Activated CD4-positive, alpha-beta T cell treated with anti-CD3 and anti-CD28 coated beads for 36 hours (primary cell): ENCODE measurements at regions not wholly inside any gene's neighbourhood (a gene's known extent, or its start where the extent isn't known, plus 50 kb on each side); places are given as distances from the start of the nearest gene placed in this dataset.

Source experiments
- ATAC-seq: fragments of 200-7000 bp; cut with Tn5 transposase; one replicate; pipeline ENCODE4 v1.10.0; 2021; ENCODE audit warnings: mild to moderate bottlenecking, moderate library complexity
- CTCF ChIA-PET: fragments of 350-600 bp; sonication (Branson Sonifier 250); formaldehyde crosslinking; loops from one replicate; lab custom pipeline; 2021; ENCODE audit warnings: antibody characterized with exemption; lab: Charles Lee
- POLR2A ChIA-PET: fragments of 350-600 bp; sonication (Branson Sonifier 250); formaldehyde crosslinking; loops from one replicate; lab custom pipeline; 2021; ENCODE audit warnings: antibody characterized with exemption, inconsistent platforms; lab: Charles Lee
- DNase-seq: peaks from one replicate; pipeline ENCODE4 v3.0.0-alpha.2; 2020
- H3K27ac Mint-ChIP-seq: one replicate; pipeline ENCODE4 v1.8.0; 2021; ENCODE audit warnings: mixed read lengths
- H3K27me3 Mint-ChIP-seq: one replicate; pipeline ENCODE4 v1.8.0; 2021; ENCODE audit warnings: mixed read lengths
- H3K36me3 Mint-ChIP-seq: one replicate; pipeline ENCODE4 v1.8.0; 2021; ENCODE audit warnings: low read depth, mixed read lengths
- H3K4me1 Mint-ChIP-seq: one replicate; pipeline ENCODE4 v1.8.0; 2021; ENCODE audit warnings: mixed read lengths
- H3K4me3 Mint-ChIP-seq: one replicate; pipeline ENCODE4 v1.8.0; 2021; ENCODE audit warnings: mild to moderate bottlenecking, moderate library complexity, mixed read lengths
- H3K9me3 Mint-ChIP-seq: one replicate; pipeline ENCODE4 v1.8.0; 2021; ENCODE audit warnings: low read depth, mixed read lengths
- intact Hi-C, 2 experiments: fragments of 100-400 bp; cut with DNase I in 1 of 2; cut with micrococcal nuclease in 1 of 2; formaldehyde crosslinking; loops; one replicate each; pipeline versions ENCODE4 v1.14.2 to v1.15.1; 2022 to 2024; cut with DNase I, micrococcal nuclease

- DNase-seq (no peak), ATAC-seq (no peak)
- no peak overlapping the region for H3K4me3 Mint-ChIP-seq
- ChIA-PET POLR2A (no interaction called here), CTCF (interaction anchor here (0.9 kb wide), 1 partner anchor 10 kb away, joined by 3 read pairs; no protein-coding TSS in a partner anchor)
- H3K27me3 Mint-ChIP-seq = peaks cover 7% of the 10 kb centered on the region
- no peaks in the 10 kb centered on the region for H3K4me1 Mint-ChIP-seq
- H3K9me3 Mint-ChIP-seq = peaks cover 2% of the 10 kb centered on the region
- H3K27ac Mint-ChIP-seq = no peak overlapping the region
- intact Hi-C loops = no loop called here
- no peaks in the 10 kb centered on the region for H3K36me3 Mint-ChIP-seq
Observed at GRCh38 chr6:148155293-148155692, 187.3 kb upstream of the SASH1 start.

GRCh38 chr6:148157841-148158240, 184.8 kb upstream of the SASH1 start:
- intact Hi-C loops = no loop called here
- Mint-ChIP-seq H3K4me3 (no peak overlapping the region), H3K9me3 (peaks cover 2% of the 10 kb centered on the region), H3K36me3 (no peaks in the 10 kb centered on the region), H3K4me1 (no peaks in the 10 kb centered on the region), H3K27me3 (peaks cover 2% of the 10 kb centered on the region), H3K27ac (no peak overlapping the region)
- ChIA-PET POLR2A (no interaction called here), CTCF (interaction anchor here (0.7 to 2.8 kb wide), 4 partner anchors 10 to 119 kb away, joined by 3 to 7 read pairs (median 3); no protein-coding TSS in a partner anchor)
- no peak for DNase-seq
- no peak for ATAC-seq

- DNase-seq (no peak), ATAC-seq (peak; percentile 33)
- H3K36me3 Mint-ChIP-seq = no peaks in the 10 kb centered on the region
- POLR2A ChIA-PET = no interaction called here
- H3K27me3 Mint-ChIP-seq = peaks cover 5% of the 10 kb centered on the region
- no peak overlapping the region for H3K4me3 Mint-ChIP-seq
- no peak overlapping the region for H3K27ac Mint-ChIP-seq
- H3K4me1 Mint-ChIP-seq = peaks cover 2% of the 10 kb centered on the region
- H3K9me3 Mint-ChIP-seq = no peaks in the 10 kb centered on the region
- intact Hi-C loops = loop anchor here in 1 of 2 experiments (5.0 kb wide), 2 partner anchors 772 to 1307 kb away; no protein-coding TSS in a partner anchor
- CTCF ChIA-PET = interaction anchor here (0.6 to 3.5 kb wide), 5 partner anchors 12 to 753 kb away, joined by 3 to 49 read pairs (median 12); partner anchors contain the start of gene SAMD5
Observed at GRCh38 chr6:148164645-148165044, 178.0 kb upstream of the SASH1 start.

- ATAC-seq = peak; percentile 33
- ChIA-PET CTCF (interaction anchor here (0.5 to 3.5 kb wide), 9 partner anchors 7 to 1461 kb away, joined by 3 to 49 read pairs (median 3); partner anchors contain the start of gene SAMD5), POLR2A (no interaction called here)
- peaks cover 2% of the 10 kb centered on the region for H3K4me1 Mint-ChIP-seq
- no peak overlapping the region for H3K4me3 Mint-ChIP-seq
- DNase-seq = no peak
- H3K9me3 Mint-ChIP-seq = no peaks in the 10 kb centered on the region
- intact Hi-C loops = loop anchor here (1.0 to 5.0 kb wide), 5 partner anchors 21 to 1309 kb away; no protein-coding TSS in a partner anchor
- peaks cover 5% of the 10 kb centered on the region for H3K27me3 Mint-ChIP-seq
- H3K27ac Mint-ChIP-seq = no peak overlapping the region
- H3K36me3 Mint-ChIP-seq = no peaks in the 10 kb centered on the region
Observed at GRCh38 chr6:148166339-148166968, 176.2 kb upstream of the SASH1 start.

- Mint-ChIP-seq H3K27ac (no peak overlapping the region), H3K36me3 (no peaks in the 10 kb centered on the region), H3K9me3 (no peaks in the 10 kb centered on the region), H3K4me3 (no peak overlapping the region), H3K4me1 (no peaks in the 10 kb centered on the region), H3K27me3 (peaks cover 4% of the 10 kb centered on the region)
- intact Hi-C loops = loop anchor here in 1 of 2 experiments (5.0 kb wide), 2 partner anchors 777 to 1312 kb away; no protein-coding TSS in a partner anchor
- DNase-seq (no peak), ATAC-seq (no peak)
- POLR2A ChIA-PET = no interaction called here
- CTCF ChIA-PET = interaction anchor here (0.7 to 1.7 kb wide), 4 partner anchors 16 to 1294 kb away, joined by 3 to 4 read pairs (median 3); no protein-coding TSS in a partner anchor
Observed at GRCh38 chr6:148169706-148170105, 172.9 kb upstream of the SASH1 start.

- intact Hi-C loops = no loop called here
- ChIA-PET POLR2A (no interaction called here), CTCF (interaction anchor here (0.7 kb wide), 1 partner anchor 65 kb away, joined by 5 read pairs; no protein-coding TSS in a partner anchor)
- Mint-ChIP-seq H3K4me3 (no peak overlapping the region), H3K9me3 (no peaks in the 10 kb centered on the region), H3K4me1 (no peaks in the 10 kb centered on the region), H3K27me3 (peaks cover 4% of the 10 kb centered on the region), H3K27ac (no peak overlapping the region), H3K36me3 (no peaks in the 10 kb centered on the region)
- no peak for DNase-seq
- no peak for ATAC-seq
Observed at GRCh38 chr6:148170286-148170685, 172.4 kb upstream of the SASH1 start.

GRCh38 chr6:148173548-148173947, 169.1 kb upstream of the SASH1 start:
- no peak overlapping the region for H3K27ac Mint-ChIP-seq
- no peaks in the 10 kb centered on the region for H3K4me1 Mint-ChIP-seq
- H3K27me3 Mint-ChIP-seq = peaks cover 10% of the 10 kb centered on the region
- no peak overlapping the region for H3K4me3 Mint-ChIP-seq
- intact Hi-C loops = no loop called here
- H3K36me3 Mint-ChIP-seq = no peaks in the 10 kb centered on the region
- ChIA-PET CTCF (interaction anchor here (0.6 kb wide), 1 partner anchor 8 kb away, joined by 3 read pairs; no protein-coding TSS in a partner anchor), POLR2A (no interaction called here)
- H3K9me3 Mint-ChIP-seq = no peaks in the 10 kb centered on the region
- DNase-seq (no peak), ATAC-seq (no peak)

GRCh38 chr6:148175550-148176188, 167.0 kb upstream of the SASH1 start:
- intact Hi-C loops = no loop called here
- ATAC-seq (no peak), DNase-seq (no peak)
- Mint-ChIP-seq H3K4me3 (no peak overlapping the region), H3K27me3 (peaks cover 14% of the 10 kb centered on the region), H3K9me3 (no peaks in the 10 kb centered on the region), H3K4me1 (no peaks in the 10 kb centered on the region), H3K27ac (no peak overlapping the region), H3K36me3 (no peaks in the 10 kb centered on the region)
- ChIA-PET CTCF (interaction anchor here (0.8 to 2.9 kb wide), 7 partner anchors 8 to 289 kb away, joined by 3 to 39 read pairs (median 11); no protein-coding TSS in a partner anchor), POLR2A (no interaction called here)

GRCh38 chr6:148177589-148178233, 164.9 kb upstream of the SASH1 start:
- ChIA-PET POLR2A (no interaction called here), CTCF (interaction anchor here (0.7 to 2.9 kb wide), 29 partner anchors 9 to 671 kb away, joined by 3 to 39 read pairs (median 4); no protein-coding TSS in a partner anchor)
- intact Hi-C loops = loop anchor here (1.0 kb wide), 2 partner anchors 74 to 287 kb away; no protein-coding TSS in a partner anchor
- no peak for ATAC-seq
- Mint-ChIP-seq H3K4me3 (no peak overlapping the region), H3K27me3 (peaks cover 24% of the 10 kb centered on the region), H3K4me1 (no peaks in the 10 kb centered on the region), H3K9me3 (no peaks in the 10 kb centered on the region), H3K27ac (no peak overlapping the region), H3K36me3 (no peaks in the 10 kb centered on the region)
- DNase-seq = peak; percentile 63

- no peaks in the 10 kb centered on the region for H3K36me3 Mint-ChIP-seq
- no peaks in the 10 kb centered on the region for H3K9me3 Mint-ChIP-seq
- H3K4me3 Mint-ChIP-seq = no peak overlapping the region
- no peaks in the 10 kb centered on the region for H3K4me1 Mint-ChIP-seq
- CTCF ChIA-PET = interaction anchor here (0.6 to 2.0 kb wide), 14 partner anchors 8 to 674 kb away, joined by 3 to 11 read pairs (median 4); no protein-coding TSS in a partner anchor
- H3K27ac Mint-ChIP-seq = no peak overlapping the region
- DNase-seq (peak; percentile 25), ATAC-seq (no peak)
- POLR2A ChIA-PET = no interaction called here
- peaks cover 31% of the 10 kb centered on the region for H3K27me3 Mint-ChIP-seq
- intact Hi-C loops = no loop called here
Observed at GRCh38 chr6:148179786-148180185, 162.9 kb upstream of the SASH1 start.

GRCh38 chr6:148182378-148182777, 160.3 kb upstream of the SASH1 start:
- CTCF ChIA-PET = interaction anchor here (0.6 kb wide), 1 partner anchor 138 kb away, joined by 3 read pairs; no protein-coding TSS in a partner anchor
- intact Hi-C loops = no loop called here
- H3K27me3 Mint-ChIP-seq = peaks cover 35% of the 10 kb centered on the region

More at GRCh38 chr6:148182378-148182777, 160.3 kb upstream of the SASH1 start:
- no peaks in the 10 kb centered on the region for H3K36me3 Mint-ChIP-seq
- no peak overlapping the region for H3K4me3 Mint-ChIP-seq
- H3K27ac Mint-ChIP-seq = no peak overlapping the region
- no peaks in the 10 kb centered on the region for H3K9me3 Mint-ChIP-seq
- DNase-seq = no peak
- ATAC-seq = no peak
- no peaks in the 10 kb centered on the region for H3K4me1 Mint-ChIP-seq
- POLR2A ChIA-PET = no interaction called here
